Liver (tissue), 2 donors: ENCODE measurements at regions not wholly inside any gene's neighbourhood (a gene's known extent, or its start where the extent isn't known, plus 50 kb on each side); places are given as distances from the start of the nearest gene placed in this dataset.

Source experiments
- CTCF ChIP-seq: fragments of 150-350 bp; IDR thresholded peaks from 2 replicates; pipeline ENCODE4 v1.5.1; 2017; ENCODE audit warnings: improper control_type of control experiment, low read depth, low read length; ENCODE audit not compliant: missing input control
- YY1 ChIP-seq: IDR thresholded peaks from 2 replicates; pipeline ENCODE4 v1.6.1; 2016; ENCODE audit warnings: antibody characterized with exemption, mild to moderate bottlenecking
- donor health status: healthy.

GRCh38 chr9:71273613-71274012, 152.2 kb upstream of the TRPM3 start:
- TF ChIP-seq CTCF (no peak), YY1 (peak; percentile 13)
